Naive thymus-derived CD8-positive, alpha-beta T cell (primary cell): ENCODE measurements at regions not wholly inside any gene's neighbourhood (a gene's known extent, or its start where the extent isn't known, plus 50 kb on each side); places are given as distances from the start of the nearest gene placed in this dataset.
"Not testable (repeated sequence)": the region's sequence is repeated elsewhere in the genome, so short reads cannot be mapped to it uniquely, and the experiment has no call there.

Experiments
- ATAC-seq, 2 donors: fragments of 150-1000 bp; cut with Tn5 transposase in 1 of 2; sonication (Bioruptor Pico), chemical (Tn5 transposase) in 1 of 2; 1 replicate in 1 of 2; 2 replicates in 1 of 2; pipeline ENCODE4 v1.10.0; 2021; ENCODE audit warnings: mild to moderate bottlenecking in 2 of 2, moderate library complexity in 2 of 2
- POLR2A ChIA-PET: fragments of 350-600 bp; sonication (Branson Sonifier 250); formaldehyde crosslinking; loops from one replicate; lab custom pipeline; 2021; ENCODE audit warnings: antibody characterized with exemption; lab: Charles Lee
- DNase-seq, 10 donors: peaks; one replicate each; pipeline versions ENCODE4 v3.0.0 to v3.0.0-alpha.2; 2020 to 2022
- H3K27ac Mint-ChIP-seq, 10 donors: one replicate each; pipeline ENCODE4 v1.8.0; 2020 to 2022; ENCODE audit warnings: mild to moderate bottlenecking in 10 of 10, mixed read lengths in 10 of 10, moderate library complexity in 4 of 10, inconsistent platforms in 1 of 10
- H3K27me3 Mint-ChIP-seq, 5 donors: one replicate each; pipeline ENCODE4 v1.8.0; 2021 to 2022; ENCODE audit warnings: mixed read lengths in 5 of 5
- H3K36me3 Mint-ChIP-seq, 3 donors: one replicate each; pipeline ENCODE4 v1.8.0; 2020 to 2022; ENCODE audit warnings: mixed read lengths in 3 of 3, mild to moderate bottlenecking in 2 of 3, inconsistent platforms in 1 of 3
- H3K4me1 Mint-ChIP-seq, 4 donors: one replicate each; pipeline ENCODE4 v1.8.0; 2021 to 2022; ENCODE audit warnings: mixed read lengths in 4 of 4
- H3K4me3 Mint-ChIP-seq, 10 donors: one replicate each; pipeline ENCODE4 v1.8.0; 2020 to 2022; ENCODE audit warnings: mild to moderate bottlenecking in 10 of 10, mixed read lengths in 10 of 10, moderate library complexity in 6 of 10, inconsistent platforms in 1 of 10
- H3K9me3 Mint-ChIP-seq, 9 donors: one replicate each; pipeline ENCODE4 v1.8.0; 2020 to 2022; ENCODE audit warnings: mixed read lengths in 9 of 9, mild to moderate bottlenecking in 3 of 9, inconsistent platforms in 1 of 9, moderate library complexity in 1 of 9

- POLR2A ChIA-PET = no interaction called here
- no peak overlapping the region for H3K4me3 Mint-ChIP-seq
- peaks cover 0 to 22% (median 17%) of the 10 kb centered on the region in 5 donors for H3K27me3 Mint-ChIP-seq
Observed at GRCh38 chr6:163710532-163711470, 296.3 kb downstream of the QKI start.

GRCh38 chr6:163709693-163710092 is 295.2 kb downstream of the QKI start:
- no peak for ATAC-seq
- POLR2A ChIA-PET = no interaction called here
- Mint-ChIP-seq H3K36me3 (no peaks in the 10 kb centered on the region), H3K4me3 (no peak overlapping the region), H3K27me3 (peaks cover 0 to 17% (median 12%) of the 10 kb centered on the region in 5 donors), H3K27ac (no peak overlapping the region), H3K4me1 (peaks cover 6 to 72% (median 8%) of the 10 kb centered on the region in 4 donors), H3K9me3 (no peaks in the 10 kb centered on the region)
- no peak for DNase-seq

More at GRCh38 chr6:163710532-163711470, 296.3 kb downstream of the QKI start:
- ATAC-seq (no peak), DNase-seq (no peak)
- Mint-ChIP-seq H3K9me3 (no peaks in the 10 kb centered on the region), H3K36me3 (no peaks in the 10 kb centered on the region), H3K27ac (peak overlapping the region in 1 of 10 donors; percentile 60), H3K4me1 (peaks cover 6 to 66% (median 8%) of the 10 kb centered on the region in 4 donors)

DNA sequence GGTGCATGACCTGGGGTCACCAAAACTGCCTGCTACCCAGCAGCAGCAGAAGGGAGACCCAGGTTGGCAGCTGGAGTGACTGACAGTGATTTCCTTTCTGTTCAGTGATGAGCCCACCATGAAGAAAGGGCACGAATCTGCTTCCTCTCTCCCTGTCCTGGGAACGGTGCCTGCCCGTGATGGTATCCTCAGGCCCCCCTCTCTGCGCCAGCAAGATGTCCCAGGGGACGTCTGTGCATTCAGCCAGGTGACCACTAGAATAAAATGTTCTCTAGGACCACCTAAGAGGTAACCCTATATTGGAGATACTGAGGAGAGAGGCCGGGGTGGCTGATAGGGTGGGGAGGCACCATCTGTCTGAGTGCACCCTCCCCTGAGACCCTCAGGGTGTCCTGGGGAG is 294.7 kb downstream of the QKI start:
- H3K27me3 Mint-ChIP-seq = peaks cover 0 to 16% (median 8%) of the 10 kb centered on the region in 5 donors
- DNase-seq (no peak), ATAC-seq (no peak)
- H3K27ac Mint-ChIP-seq = no peak overlapping the region
- H3K36me3 Mint-ChIP-seq = no peaks in the 10 kb centered on the region
- peaks cover 6 to 72% (median 8%) of the 10 kb centered on the region in 4 donors for H3K4me1 Mint-ChIP-seq
- H3K9me3 Mint-ChIP-seq = no peaks in the 10 kb centered on the region
- H3K4me3 Mint-ChIP-seq = no peak overlapping the region
- POLR2A ChIA-PET = no interaction called here

DNA sequence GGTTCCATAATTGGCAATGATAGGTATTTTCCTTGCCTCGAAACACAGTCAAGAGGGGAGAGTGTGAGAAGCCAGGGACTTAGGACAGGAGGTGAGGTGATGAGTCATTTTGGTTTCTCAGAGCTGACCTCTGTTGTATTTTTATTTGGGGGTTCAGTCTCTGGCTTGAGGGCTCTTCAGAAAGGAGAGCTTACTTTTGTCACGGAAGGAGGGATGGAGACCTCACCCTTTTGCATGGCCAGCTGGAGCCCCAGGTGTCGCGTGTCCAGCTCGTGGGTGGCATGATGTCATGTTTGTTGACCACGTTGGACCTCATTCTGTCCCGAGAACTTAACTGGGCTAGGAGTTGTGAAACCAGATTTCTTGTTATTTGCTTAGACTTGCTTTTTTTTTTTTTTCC is 293.9 kb downstream of the QKI start:
- ATAC-seq = no peak
- H3K9me3 Mint-ChIP-seq = no peaks in the 10 kb centered on the region
- POLR2A ChIA-PET = no interaction called here

GRCh38 chr6:163707387-163708355 is 293.2 kb downstream of the QKI start:
- Mint-ChIP-seq H3K4me3 (no peak overlapping the region), H3K9me3 (no peaks in the 10 kb centered on the region), H3K27ac (peak overlapping the region in 1 of 10 donors; percentile 21), H3K27me3 (peaks cover 0 to 11% (median 4%) of the 10 kb centered on the region in 5 donors), H3K4me1 (peaks cover 4 to 78% (median 7%) of the 10 kb centered on the region in 4 donors), H3K36me3 (no peaks in the 10 kb centered on the region)
- ATAC-seq (no peak), DNase-seq (no peak)
- POLR2A ChIA-PET = no interaction called here

More for the DNA sequence above, 293.9 kb downstream of the QKI start:
- peaks cover 0 to 11% (median 4%) of the 10 kb centered on the region in 5 donors for H3K27me3 Mint-ChIP-seq
- H3K27ac Mint-ChIP-seq = peak overlapping the region in 1 of 10 donors; percentile 21
- H3K4me1 Mint-ChIP-seq = peaks cover 6 to 78% (median 7%) of the 10 kb centered on the region in 4 donors
- no peak overlapping the region for H3K4me3 Mint-ChIP-seq
- no peak for DNase-seq
- no peaks in the 10 kb centered on the region for H3K36me3 Mint-ChIP-seq

GRCh38 chr6:163706500-163707087 is 292.1 kb downstream of the QKI start:
- Mint-ChIP-seq H3K27me3 (peaks cover 0 to 18% (median 4%) of the 10 kb centered on the region in 5 donors), H3K36me3 (no peaks in the 10 kb centered on the region), H3K27ac (no peak overlapping the region), H3K9me3 (no peaks in the 10 kb centered on the region), H3K4me1 (peaks cover 0 to 78% (median 3%) of the 10 kb centered on the region in 4 donors), H3K4me3 (no peak overlapping the region)
- POLR2A ChIA-PET = no interaction called here
- DNase-seq (no peak), ATAC-seq (no peak)

DNA sequence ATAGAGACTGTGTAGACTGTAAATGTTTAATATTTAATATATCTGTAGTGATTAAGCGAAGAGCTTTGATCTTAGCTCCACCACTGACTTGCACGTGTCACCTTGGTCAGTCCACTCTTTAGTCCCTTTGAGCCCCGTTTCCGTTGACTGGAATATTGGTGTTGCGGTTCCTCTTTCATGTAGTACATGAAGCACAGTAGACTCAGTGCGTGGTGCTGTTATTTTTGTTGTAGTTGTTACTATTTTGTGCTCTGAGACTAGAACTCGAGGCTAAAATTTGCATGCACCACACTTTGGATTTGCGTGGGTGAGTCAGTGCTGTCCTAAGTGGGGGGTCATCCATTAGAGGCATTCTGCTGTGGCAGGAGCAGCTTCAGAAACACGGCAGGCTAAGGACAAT is 291.4 kb downstream of the QKI start:
- Mint-ChIP-seq H3K4me1 (peaks cover 0 to 78% (median 2%) of the 10 kb centered on the region in 4 donors), H3K36me3 (no peaks in the 10 kb centered on the region), H3K9me3 (no peaks in the 10 kb centered on the region), H3K4me3 (no peak overlapping the region), H3K27ac (no peak overlapping the region), H3K27me3 (peaks cover 0 to 18% (median 4%) of the 10 kb centered on the region in 5 donors)
- ATAC-seq = no peak
- DNase-seq = no peak
- POLR2A ChIA-PET = no interaction called here

DNA sequence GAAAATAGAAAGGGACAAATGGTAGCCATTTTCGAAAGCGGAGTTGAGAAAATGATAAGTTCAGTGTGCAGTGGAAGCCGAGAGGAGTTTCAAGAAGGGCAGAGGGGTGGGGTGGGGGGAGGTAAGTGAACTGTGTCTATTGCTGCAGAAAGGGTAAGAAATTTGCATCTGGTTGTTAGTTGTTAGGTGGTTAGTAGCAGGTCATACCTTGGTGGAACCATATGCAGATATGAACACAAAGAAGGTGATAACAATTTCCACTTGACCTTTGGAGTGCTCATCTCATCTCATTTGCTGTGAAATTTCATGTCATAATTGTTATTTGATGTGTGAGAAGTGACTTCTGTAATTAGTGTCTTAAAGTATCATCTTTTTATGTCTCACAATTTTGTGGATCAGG is 288.2 kb downstream of the QKI start:
- ATAC-seq = no peak
- no peaks in the 10 kb centered on the region for H3K36me3 Mint-ChIP-seq
- H3K4me1 Mint-ChIP-seq = peaks cover 0 to 54% (median 2%) of the 10 kb centered on the region in 4 donors
- H3K4me3 Mint-ChIP-seq = no peak overlapping the region
- H3K27ac Mint-ChIP-seq = no peak overlapping the region
- DNase-seq = no peak
- H3K9me3 Mint-ChIP-seq = no peaks in the 10 kb centered on the region
- H3K27me3 Mint-ChIP-seq = peaks cover 10 to 28% (median 13%) of the 10 kb centered on the region in 5 donors
- POLR2A ChIA-PET = no interaction called here

- Mint-ChIP-seq H3K4me3 (no peak overlapping the region), H3K9me3 (no peaks in the 10 kb centered on the region), H3K27me3 (peaks cover 11 to 31% (median 16%) of the 10 kb centered on the region in 5 donors), H3K4me1 (peaks cover 0 to 45% (median 0%) of the 10 kb centered on the region in 4 donors), H3K36me3 (no peaks in the 10 kb centered on the region), H3K27ac (no peak overlapping the region)
- POLR2A ChIA-PET = no interaction called here
- DNase-seq (no peak), ATAC-seq (no peak)
Observed at GRCh38 chr6:163701762-163702161, 287.2 kb downstream of the QKI start.

GRCh38 chr6:163698086-163698485 is 283.6 kb downstream of the QKI start:
- no peak for ATAC-seq
- Mint-ChIP-seq H3K4me1 (peaks cover 0 to 23% (median 0%) of the 10 kb centered on the region in 4 donors), H3K27me3 (peaks cover 16 to 48% (median 32%) of the 10 kb centered on the region in 5 donors), H3K36me3 (no peaks in the 10 kb centered on the region), H3K4me3 (no peak overlapping the region), H3K9me3 (no peaks in the 10 kb centered on the region), H3K27ac (no peak overlapping the region)
- no peak for DNase-seq
- POLR2A ChIA-PET = no interaction called here

DNA sequence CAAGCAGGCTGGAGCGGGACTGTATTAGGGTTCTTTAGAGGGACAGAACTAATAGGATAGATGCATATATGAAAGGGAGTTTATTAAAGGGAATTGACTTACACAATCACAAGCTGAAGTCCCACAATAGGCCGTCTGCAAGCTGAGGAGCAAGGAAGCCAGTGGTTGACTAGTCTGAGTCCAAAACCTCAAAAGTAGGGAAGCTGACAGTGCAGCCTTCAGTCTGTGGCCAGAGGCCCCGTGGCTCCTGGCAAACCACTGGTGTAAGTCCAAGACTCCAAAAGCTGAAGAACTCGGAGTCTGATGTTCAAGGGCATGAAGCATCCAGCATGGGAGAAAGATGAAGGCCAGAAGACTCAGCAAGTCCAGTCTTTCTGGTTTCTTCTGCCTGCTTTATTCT is 281.8 kb downstream of the QKI start:
- H3K27me3 Mint-ChIP-seq = peaks cover 10 to 48% (median 32%) of the 10 kb centered on the region in 5 donors
- H3K27ac Mint-ChIP-seq, H3K4me1 Mint-ChIP-seq, H3K4me3 Mint-ChIP-seq, POLR2A ChIA-PET, DNase-seq, H3K9me3 Mint-ChIP-seq, H3K36me3 Mint-ChIP-seq, ATAC-seq: not testable (repeated sequence)

- H3K36me3 Mint-ChIP-seq = no peaks in the 10 kb centered on the region
- H3K9me3 Mint-ChIP-seq = no peaks in the 10 kb centered on the region
- no peak overlapping the region for H3K27ac Mint-ChIP-seq
- POLR2A ChIA-PET = no interaction called here
- peaks cover 0 to 3% (median 0%) of the 10 kb centered on the region in 4 donors for H3K4me1 Mint-ChIP-seq
- no peak for DNase-seq
- ATAC-seq = no peak
- no peak overlapping the region for H3K4me3 Mint-ChIP-seq
- peaks cover 10 to 48% (median 32%) of the 10 kb centered on the region in 5 donors for H3K27me3 Mint-ChIP-seq
Observed at GRCh38 chr6:163695414-163695864, 280.9 kb downstream of the QKI start.
